SU-DHL-6 (cell line): ENCODE measurements at regions not wholly inside any gene's neighbourhood (a gene's known extent, or its start where the extent isn't known, plus 50 kb on each side); places are given as distances from the start of the nearest gene placed in this dataset.

Experiments
- EZH2phosphoT487 ChIP-seq: fragments of 200-600 bp; sonication (generic), shearing (Covaris generic); conservative IDR thresholded peaks from 2 replicates; pipeline ENCODE4 v1.6.1; 2018; ENCODE audit warnings: mild to moderate bottlenecking, antibody characterized with exemption, low read length, moderate library complexity, mixed read lengths
- TF ChIP-seq, protein P1 (sequence below): fragments of 200-600 bp; sonication (generic); IDR thresholded peaks from one replicate; pipeline ENCODE4 v1.5.1; 2017; ENCODE audit warnings: antibody characterized with exemption, mild to moderate bottlenecking, low read length, moderate library complexity; ENCODE audit not compliant: insufficient read depth, poor library complexity, severe bottlenecking

DNA sequence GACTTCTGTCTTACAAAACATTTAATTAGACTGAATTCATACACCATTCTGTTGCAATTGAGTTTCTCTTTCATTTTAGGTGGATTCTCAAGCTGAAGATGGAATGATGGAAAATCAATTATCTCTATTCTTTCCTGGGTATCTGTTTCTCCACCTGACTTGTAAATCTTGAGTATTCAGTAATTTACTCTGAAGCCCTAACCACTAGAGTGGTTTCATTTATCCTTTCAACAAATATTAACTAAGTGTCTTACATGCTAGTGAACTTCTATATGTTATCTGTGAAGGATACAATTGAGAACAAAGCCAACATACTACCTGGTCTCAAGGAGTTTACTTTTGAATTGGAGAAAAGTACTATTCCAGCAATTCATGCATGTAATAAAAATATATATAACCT lies 94.1 kb upstream of the ZNF804A start:
- TF ChIP-seq, protein P1, sequence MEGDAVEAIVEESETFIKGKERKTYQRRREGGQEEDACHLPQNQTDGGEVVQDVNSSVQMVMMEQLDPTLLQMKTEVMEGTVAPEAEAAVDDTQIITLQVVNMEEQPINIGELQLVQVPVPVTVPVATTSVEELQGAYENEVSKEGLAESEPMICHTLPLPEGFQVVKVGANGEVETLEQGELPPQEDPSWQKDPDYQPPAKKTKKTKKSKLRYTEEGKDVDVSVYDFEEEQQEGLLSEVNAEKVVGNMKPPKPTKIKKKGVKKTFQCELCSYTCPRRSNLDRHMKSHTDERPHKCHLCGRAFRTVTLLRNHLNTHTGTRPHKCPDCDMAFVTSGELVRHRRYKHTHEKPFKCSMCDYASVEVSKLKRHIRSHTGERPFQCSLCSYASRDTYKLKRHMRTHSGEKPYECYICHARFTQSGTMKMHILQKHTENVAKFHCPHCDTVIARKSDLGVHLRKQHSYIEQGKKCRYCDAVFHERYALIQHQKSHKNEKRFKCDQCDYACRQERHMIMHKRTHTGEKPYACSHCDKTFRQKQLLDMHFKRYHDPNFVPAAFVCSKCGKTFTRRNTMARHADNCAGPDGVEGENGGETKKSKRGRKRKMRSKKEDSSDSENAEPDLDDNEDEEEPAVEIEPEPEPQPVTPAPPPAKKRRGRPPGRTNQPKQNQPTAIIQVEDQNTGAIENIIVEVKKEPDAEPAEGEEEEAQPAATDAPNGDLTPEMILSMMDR: no peak
- TF ChIP-seq EZH2phosphoT487: no peak
